GM18909 (cell line): ENCODE measurements at regions not wholly inside any gene's neighbourhood (a gene's known extent, or its start where the extent isn't known, plus 50 kb on each side); places are given as distances from the start of the nearest gene placed in this dataset.
"Not testable (repeated sequence)": the region's sequence is repeated elsewhere in the genome, so short reads cannot be mapped to it uniquely, and the experiment has no call there.

Experiments used
- ATAC-seq: cut with Tn5 transposase; IDR thresholded peaks from one replicate; pipeline ENCODE4 v1.9.1; 2021; ENCODE audit warnings: mild to moderate bottlenecking; ENCODE audit not compliant: unreplicated experiment, poor library complexity

GRCh38 chr6:153465050-153465449 is 334.0 kb upstream of the RGS17 start:
- no peak for ATAC-seq

DNA sequence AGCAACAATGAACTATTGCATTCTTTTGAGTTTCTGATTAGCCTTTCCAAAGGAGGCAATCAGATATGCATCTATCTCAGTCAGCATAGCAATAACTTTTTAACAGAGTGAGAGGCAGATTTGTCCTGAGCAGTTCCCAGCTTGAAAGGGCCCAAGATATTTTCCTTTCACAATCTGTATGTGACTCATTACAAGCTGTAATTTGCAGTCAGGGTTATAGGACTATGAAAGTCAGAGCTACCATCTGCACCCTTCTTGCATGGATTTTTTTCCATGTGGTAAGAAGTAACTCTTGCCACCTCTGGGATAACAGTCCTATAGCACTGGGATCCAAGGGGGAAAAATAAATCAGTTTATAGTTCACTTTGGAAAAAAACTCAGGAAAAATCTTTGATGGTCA is 318.2 kb upstream of the RGS17 start:
- ATAC-seq = no peak

DNA sequence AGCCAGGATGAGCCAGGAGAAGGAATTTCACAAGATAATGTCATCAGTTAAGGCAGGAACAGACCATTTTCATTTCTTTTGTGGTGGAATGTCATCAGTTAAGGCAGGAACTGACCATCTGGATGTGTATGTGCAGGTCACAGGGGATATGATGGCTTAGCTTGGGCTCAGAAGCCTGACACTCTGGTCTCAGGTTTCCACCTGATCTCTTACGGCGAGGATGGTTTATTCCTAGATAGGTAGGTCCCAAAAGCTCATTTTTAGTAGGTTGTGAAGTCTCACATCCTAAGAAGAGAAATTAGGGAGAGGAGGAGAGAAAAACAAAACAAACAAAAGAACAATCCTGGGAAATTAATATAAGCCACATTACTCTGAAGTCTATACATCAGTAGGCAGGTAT is 311.7 kb upstream of the RGS17 start:
- ATAC-seq = not testable (repeated sequence)

- ATAC-seq = no peak
Observed at GRCh38 chr6:153442096-153442495, 311.0 kb upstream of the RGS17 start.

- ATAC-seq = no peak
Observed at GRCh38 chr6:153437193-153437592, 306.1 kb upstream of the RGS17 start.

DNA sequence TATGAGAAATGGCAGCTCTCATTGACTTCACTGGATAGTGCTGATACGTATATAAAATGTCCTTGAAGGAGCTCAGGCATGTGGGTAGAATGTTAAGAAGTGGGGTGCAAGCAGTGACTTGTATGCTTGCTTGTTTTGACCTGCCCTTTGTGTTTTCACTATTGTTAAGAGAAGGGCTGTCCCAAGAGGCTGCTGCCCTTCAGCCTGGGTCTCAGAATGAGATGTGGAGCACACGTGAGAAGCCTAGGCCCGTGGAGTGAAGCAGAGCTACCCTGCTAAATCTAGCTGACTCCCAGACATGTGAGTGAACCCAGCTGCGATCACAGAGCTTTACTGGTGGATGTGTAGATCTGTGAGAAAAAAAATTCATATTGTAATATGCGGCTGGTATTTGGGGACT is 305.3 kb upstream of the RGS17 start:
- no peak for ATAC-seq

- no peak for ATAC-seq
Observed at GRCh38 chr6:153435787-153436186, 304.7 kb upstream of the RGS17 start.

DNA sequence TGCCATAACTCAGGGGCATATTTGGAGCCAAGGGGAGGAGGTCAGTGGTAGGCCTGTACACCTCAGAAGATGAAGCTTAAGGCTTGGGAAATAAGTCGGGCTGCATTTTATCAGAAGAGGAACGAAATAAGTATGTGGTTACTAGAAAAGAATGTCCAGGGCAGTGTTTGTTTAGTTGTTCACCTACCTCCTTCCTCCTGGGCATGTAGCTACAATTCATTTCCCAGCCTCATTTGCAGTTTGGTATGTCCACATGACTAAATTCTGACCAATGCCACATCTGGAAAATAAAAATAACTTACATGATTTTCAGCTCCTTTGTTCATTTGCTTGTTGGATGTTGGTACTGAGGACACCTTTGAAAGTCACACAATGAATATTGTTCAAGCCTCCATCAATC is 294.5 kb upstream of the RGS17 start:
- ATAC-seq = no peak

DNA sequence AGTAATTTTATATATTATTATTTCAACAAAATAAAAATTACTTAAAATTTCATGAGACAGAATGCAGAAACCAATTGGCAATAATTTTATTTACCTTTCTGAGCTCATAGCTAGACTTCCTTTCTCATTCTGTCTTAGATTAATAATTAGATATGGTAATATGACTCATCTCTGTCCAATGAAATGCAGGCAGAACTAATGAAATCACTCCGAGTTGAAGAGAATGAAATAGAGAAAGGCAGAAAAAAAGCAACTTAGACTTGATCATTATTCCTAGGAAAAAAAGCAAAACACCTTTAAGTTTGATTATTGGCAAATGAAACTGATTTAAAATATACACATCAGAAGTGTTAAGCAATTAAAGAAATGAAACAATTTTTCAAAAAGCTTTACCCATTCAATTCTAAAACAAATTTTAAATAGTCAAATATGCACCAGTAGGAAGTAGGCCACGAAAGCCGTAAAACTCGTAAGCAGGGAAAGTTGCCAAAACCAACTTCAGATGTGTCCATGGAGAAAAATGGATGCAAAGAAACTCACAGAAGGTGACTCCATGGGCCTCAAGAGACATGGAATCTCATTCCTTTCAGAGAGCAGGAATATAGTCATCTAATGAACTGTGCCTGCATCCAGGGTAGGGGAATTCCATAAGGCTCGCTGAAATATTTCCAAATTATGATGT is 293.8 kb upstream of the RGS17 start:
- ATAC-seq = no peak

DNA sequence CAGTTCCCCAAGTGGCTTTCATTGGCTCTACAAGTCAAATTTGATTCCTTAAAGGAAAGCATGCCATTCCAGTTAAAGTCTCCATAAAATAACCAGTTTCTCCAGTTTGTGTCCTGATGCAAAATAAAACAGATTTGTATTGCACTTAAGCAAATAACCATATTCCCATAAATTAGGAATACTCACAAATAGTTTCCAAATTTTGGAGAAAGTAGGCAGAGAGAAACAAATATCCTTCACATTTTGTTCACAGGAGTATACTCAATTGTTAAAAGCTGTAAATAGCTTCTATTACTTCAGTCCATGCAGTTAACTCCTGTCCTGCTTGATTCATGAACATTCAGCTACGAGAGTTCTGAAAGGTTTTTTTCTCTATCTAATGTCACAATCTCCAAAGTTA is 281.4 kb upstream of the RGS17 start:
- ATAC-seq = no peak

- no peak for ATAC-seq
Observed at GRCh38 chr6:153411070-153411648, 280.1 kb upstream of the RGS17 start.

DNA sequence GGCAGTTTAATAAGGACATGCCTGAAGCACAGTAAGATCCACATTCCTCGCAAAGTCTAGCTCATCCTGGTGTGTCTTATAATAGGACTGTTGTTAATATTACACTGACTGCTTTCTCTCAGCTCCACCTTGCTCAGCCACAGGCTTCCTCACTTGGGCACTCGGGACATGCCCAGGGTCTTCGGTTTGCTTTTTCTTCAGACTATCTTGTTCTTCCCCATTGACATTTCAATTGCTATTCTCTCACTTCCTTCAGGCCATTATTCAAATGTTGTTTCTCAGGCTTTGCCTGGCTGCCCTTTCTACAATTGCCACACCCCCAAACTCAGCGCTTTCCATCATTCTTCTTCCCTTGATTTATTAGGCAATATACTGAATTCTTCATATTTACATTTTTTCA is 274.8 kb upstream of the RGS17 start:
- ATAC-seq = no peak

GRCh38 chr6:153401751-153402150 is 270.7 kb upstream of the RGS17 start:
- no peak for ATAC-seq

- no peak for ATAC-seq
Observed at GRCh38 chr6:153392156-153392555, 261.1 kb upstream of the RGS17 start.

DNA sequence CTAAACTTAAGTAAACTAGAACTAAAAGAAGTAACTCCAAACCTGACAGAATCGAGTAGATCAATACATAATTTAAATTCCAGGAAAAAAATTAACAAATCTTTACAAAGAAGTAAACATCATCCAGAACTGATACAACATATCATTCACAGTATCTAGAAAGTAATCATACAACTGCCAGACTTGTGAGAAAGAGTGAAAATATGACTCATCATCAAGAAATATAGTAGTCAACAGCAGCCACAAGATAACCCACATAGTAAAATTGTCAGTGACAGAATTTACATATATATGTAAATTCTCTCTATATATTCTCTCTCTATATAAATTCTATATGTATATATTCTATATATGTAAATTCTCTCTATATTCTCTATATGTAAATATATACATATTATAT is 242.8 kb upstream of the RGS17 start:
- peak; percentile 58 for ATAC-seq

- no peak for ATAC-seq
Observed at GRCh38 chr6:153368131-153368530, 237.0 kb upstream of the RGS17 start.

- ATAC-seq = no peak
Observed at GRCh38 chr6:153367021-153367420, 235.9 kb upstream of the RGS17 start.

DNA sequence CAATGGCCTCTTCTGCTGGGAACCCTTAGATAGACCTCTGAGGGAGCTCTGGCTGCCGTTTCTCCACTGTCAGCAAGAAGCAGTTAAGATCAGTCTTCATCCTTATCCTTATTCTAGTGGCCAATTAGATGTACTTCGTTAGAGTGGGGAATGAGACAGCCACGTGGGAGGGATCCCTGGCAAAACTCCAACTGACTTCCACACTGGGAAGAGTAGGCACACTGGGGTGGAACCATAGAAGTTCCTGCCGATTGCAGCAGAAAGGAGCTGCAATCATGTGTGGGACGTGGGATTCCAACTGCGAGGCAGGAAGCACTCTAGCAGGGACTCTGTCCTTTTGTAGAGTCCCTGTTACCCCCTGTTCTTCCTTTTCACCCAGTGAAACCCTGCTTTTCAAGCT is 226.3 kb upstream of the RGS17 start:
- no peak for ATAC-seq

- ATAC-seq = no peak
Observed at GRCh38 chr6:153340568-153340967, 209.5 kb upstream of the RGS17 start.

DNA sequence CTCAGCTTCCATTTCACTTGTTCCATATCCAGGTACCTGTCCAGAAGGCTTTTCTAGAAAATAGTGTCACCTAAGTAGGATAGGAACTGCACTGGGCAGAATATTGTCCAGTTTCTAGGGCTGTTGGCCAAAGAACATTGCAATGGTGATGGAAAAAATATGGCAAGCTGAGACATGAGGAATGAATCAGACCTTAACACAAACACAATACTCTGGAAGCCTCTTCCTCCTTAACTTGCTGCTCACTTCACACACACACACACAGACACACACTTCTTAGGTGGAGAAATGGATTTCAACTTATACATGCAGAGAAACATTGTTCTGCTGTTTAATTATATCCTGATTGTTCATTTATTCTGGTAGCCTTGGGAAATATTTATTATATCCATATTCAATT is 203.0 kb upstream of the RGS17 start:
- no peak for ATAC-seq

- ATAC-seq = not testable (repeated sequence)
Observed at GRCh38 chr6:153331221-153331620, 200.1 kb upstream of the RGS17 start.

GRCh38 chr6:153328194-153328593 is 197.1 kb upstream of the RGS17 start:
- no peak for ATAC-seq
